NK-92 treated with Interleukin-12 subunit alpha and Interleukin-12 subunit beta, amount 100 ng/mL, for 24 hours (cell line): ENCODE measurements at regions not wholly inside any gene's neighbourhood (a gene's known extent, or its start where the extent isn't known, plus 50 kb on each side); places are given as distances from the start of the nearest gene placed in this dataset.

Experiments
- DNase-seq: peaks from one replicate; lab custom pipeline; 2025; lab: John Stamatoyannopoulos, UW

- no peak for DNase-seq
These were observed 125.1 kb upstream of the SLC25A36 start for GRCh38 chr3:140816372-140817195.

GRCh38 chr3:140821493-140821892, 120.1 kb upstream of the SLC25A36 start:
- no peak for DNase-seq

GRCh38 chr3:140822401-140823047, 119.1 kb upstream of the SLC25A36 start:
- no peak for DNase-seq

- no peak for DNase-seq
These were observed 118.5 kb upstream of the SLC25A36 start for GRCh38 chr3:140823106-140823505.

DNA sequence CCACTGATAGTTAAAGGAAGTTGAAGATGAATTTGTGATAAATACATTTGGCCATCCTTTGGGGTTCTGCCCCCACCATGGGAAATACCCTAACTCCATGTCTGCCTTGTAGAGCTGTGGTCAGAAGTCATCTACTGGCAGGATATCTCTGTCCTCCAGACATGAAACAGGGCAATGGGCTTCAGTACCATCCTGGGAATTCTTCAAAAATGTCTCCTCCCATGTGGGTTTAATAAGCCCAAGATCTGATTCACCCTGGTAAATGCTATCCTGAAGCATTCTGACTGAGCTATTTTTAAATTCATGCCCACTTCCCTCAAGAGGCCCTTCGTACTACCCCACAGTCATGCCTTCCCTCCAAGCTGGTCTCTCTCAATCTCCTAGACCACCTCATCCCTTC, 113.7 kb upstream of the SLC25A36 start:
- DNase-seq = no peak

DNA sequence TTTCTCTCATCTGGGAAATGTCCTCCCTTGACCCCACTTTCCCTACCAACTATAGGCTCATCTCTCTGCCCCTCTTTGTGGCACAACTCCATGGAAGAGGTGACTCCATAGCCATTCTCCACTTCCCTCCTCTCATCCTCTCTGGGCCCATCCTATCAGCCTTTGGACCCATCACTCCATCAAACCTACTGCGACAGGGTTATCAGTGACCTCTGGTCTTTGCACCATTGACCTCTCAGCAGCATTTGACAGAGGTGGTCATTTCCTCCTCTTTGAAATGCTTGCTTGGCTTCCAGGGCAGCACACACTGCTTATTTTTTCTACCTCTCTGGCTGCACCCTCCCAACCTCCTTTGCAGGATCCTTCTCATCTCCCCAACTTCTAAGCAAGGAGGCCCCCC, 113.1 kb upstream of the SLC25A36 start:
- DNase-seq = no peak

DNA sequence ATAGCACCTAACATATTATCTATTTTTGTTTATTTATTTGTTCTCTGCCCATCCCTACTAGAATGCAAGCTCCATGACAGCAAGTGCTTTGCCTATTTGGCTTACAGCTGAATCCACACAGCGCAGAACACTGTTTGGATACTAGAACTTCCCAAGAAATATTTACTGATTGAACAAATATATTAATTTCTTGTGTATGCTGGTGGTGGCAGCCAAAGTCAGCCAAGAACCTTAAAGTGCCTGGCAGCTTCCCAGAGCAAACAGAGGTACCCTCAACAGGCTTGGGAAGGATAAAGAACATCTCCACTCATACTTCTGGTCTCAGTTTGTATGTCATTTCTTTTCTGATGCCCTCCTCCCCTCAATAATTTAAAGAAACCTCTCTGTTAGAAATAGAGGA, 111.8 kb upstream of the SLC25A36 start:
- no peak for DNase-seq

- no peak for DNase-seq
These were observed 111.2 kb upstream of the SLC25A36 start for GRCh38 chr3:140830391-140830790.

DNA sequence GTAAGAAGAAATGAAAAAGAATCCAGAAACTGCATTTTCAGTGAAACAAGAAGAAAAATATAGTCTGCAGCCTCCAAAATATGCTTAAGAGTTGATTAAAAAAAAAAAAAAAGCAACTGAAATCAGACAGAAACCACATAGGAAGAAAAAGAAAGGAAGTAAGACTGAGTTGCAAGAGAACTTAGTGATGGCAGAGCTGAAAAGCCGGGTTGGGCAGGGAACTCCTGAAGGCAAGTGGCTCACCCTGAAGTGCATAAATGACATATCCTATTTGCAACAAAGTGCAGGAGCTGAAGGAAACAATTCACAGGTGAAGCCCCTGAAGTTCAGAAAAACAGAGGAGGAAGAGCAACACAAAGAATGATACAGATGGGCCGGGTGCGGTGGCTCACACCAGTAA, 108.8 kb upstream of the SLC25A36 start:
- DNase-seq = no peak

DNA sequence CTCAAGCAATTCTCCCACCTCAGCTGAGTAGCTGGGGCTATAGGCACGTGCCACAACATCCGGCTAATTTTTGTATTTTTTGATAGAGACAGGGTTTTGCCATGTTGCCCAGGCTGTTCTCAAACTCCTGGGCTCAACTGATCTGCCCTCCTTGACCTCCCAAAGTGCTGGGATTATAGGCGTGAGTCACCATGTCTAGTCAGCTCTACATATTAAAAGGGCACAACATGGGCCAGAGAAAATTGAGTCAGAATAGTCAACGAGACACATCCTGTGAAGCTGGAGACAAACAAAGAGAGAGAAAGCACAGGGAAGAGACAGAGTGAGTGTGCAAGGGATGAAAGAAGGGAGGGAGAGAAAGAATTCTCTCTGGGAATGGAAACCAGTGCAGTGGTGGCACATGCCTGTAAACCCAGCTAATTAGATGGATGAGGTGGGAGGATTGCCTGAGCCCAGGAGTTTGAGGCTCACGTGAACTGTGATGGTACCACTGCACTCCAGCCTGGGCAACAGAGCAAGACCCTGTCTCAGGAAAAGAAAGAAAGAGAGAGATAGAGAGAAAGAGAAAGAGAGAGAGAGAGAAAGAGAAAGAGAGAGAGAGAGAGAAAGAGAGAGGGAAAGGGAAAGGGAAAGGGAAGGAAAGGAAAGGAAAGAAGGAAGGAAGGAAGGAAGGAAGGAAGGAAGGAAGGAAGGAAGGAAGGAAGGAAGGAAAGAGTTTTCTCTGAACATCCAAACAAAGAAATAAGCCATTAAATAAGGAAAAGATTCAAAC, 107.2 kb upstream of the SLC25A36 start:
- no peak for DNase-seq

- no peak for DNase-seq
These were observed 98.5 kb upstream of the SLC25A36 start for GRCh38 chr3:140842984-140843649.

- no peak for DNase-seq
These were observed 98.0 kb upstream of the SLC25A36 start for GRCh38 chr3:140843656-140844055.

DNA sequence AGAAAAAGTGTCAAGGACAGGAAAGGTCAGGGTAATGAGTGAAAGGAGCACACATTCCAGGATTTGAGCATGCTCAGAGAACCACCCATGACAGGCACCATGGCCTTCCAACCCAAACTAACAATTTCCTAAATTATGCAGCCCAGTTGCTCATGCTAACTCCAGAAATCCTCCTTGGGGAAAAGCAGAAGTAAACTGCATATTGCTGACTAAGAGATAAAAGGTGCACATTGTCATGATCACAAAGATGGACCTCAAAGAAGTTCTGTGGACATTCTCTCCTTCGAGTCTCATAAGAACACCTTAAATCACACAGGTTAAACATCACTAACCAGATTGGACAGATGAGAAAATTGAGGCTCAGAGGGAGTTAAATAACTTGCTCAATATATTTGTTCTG, 97.6 kb upstream of the SLC25A36 start:
- no peak for DNase-seq

- DNase-seq = no peak
These were observed 95.8 kb upstream of the SLC25A36 start for GRCh38 chr3:140845882-140846281.

DNA sequence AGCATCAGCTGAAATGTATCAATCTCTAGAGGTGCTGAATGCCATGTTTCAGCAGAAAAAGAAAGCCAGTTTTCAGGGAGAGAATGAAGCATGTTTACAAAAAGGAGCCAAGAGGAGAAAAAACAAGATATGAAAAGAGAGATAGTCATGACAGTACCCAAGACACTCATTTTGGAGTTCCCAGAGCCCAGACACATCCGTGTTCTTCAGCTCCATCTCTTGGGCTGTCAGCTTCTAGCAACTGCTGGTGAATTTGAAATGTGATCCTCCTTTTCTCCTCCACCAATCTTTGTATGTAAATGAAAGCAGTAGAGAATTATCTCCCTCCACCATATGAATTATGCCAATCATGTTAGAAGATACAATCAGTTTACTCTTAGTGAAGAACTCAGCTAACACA, 93.0 kb upstream of the SLC25A36 start:
- no peak for DNase-seq

- no peak for DNase-seq
These were observed 91.3 kb upstream of the SLC25A36 start for GRCh38 chr3:140850210-140850955.

DNA sequence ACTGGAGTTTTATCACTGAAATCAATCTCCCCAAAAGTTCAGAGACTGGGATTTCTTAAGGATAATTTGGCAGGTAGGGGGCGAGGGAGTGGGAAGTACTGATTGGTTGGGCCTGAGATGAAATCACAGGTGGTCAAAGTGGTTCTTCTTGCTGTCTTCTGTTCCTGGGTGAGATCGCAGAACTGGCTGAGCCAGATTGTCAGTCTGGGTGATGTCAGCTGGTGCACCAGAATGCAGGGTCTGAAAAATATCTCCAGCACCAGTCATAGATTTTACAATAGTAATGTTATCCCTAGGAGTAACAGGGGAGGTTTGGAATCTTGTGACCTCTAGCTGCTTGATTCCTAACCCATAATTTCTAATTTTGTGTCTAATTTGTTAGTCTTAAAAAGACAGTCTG, 86.7 kb upstream of the SLC25A36 start:
- no peak for DNase-seq

- no peak for DNase-seq
These were observed 84.7 kb upstream of the SLC25A36 start for GRCh38 chr3:140856905-140857304.

GRCh38 chr3:140857993-140858392, 83.6 kb upstream of the SLC25A36 start:
- no peak for DNase-seq

GRCh38 chr3:140859592-140860336, 81.9 kb upstream of the SLC25A36 start:
- no peak for DNase-seq

GRCh38 chr3:140863580-140864009, 78.0 kb upstream of the SLC25A36 start:
- DNase-seq = peak; percentile 3
